ENCODE measurements at regions not wholly inside any gene's neighbourhood (a gene's known extent, or its start where the extent isn't known, plus 50 kb on each side); places are given as distances from the start of the nearest gene placed in this dataset.
A peak's percentile ranks its signal among the peaks of the same experiment; 100 is the strongest.

DNA sequence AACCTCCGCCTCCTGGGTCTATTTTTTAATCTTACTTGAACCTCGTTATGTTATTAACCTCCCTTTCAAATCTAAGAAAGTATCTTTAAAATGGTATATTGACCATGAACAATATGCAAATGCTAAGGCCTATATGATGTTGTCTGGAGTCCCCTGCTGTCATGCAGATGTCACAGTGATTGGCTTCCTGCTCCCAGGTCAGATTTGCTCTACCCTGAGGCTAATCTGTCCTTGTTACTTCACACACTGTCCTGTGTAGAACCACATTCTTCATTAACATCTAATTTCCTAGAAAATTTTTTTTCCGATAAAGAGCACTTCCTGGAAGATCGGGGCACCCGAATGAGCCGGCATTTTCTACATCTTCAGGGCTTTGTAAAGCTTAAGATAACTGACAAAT, 306.6 kb downstream of the MRPL39 start:
- H3K4me3 ChIP-seq, result no peak overlapping the region
- H3K27ac ChIP-seq, result no peak overlapping the region
- intact Hi-C loops (cut with DNase I), result no loop called here
- TF ChIP-seq, protein P1, sequence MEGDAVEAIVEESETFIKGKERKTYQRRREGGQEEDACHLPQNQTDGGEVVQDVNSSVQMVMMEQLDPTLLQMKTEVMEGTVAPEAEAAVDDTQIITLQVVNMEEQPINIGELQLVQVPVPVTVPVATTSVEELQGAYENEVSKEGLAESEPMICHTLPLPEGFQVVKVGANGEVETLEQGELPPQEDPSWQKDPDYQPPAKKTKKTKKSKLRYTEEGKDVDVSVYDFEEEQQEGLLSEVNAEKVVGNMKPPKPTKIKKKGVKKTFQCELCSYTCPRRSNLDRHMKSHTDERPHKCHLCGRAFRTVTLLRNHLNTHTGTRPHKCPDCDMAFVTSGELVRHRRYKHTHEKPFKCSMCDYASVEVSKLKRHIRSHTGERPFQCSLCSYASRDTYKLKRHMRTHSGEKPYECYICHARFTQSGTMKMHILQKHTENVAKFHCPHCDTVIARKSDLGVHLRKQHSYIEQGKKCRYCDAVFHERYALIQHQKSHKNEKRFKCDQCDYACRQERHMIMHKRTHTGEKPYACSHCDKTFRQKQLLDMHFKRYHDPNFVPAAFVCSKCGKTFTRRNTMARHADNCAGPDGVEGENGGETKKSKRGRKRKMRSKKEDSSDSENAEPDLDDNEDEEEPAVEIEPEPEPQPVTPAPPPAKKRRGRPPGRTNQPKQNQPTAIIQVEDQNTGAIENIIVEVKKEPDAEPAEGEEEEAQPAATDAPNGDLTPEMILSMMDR (IDR thresholded peaks at IDR 0.05), result no peak
- TF ChIP-seq POLR2A (IDR thresholded peaks at IDR 0.05), result no peak
- peaks cover 6% of the 10 kb centered on the region for H3K4me1 ChIP-seq
- H3K36me3 ChIP-seq (replicated peaks in 1 of 2; ENCODE audit: insufficient read depth in 1 of 2, low read depth in 2 of 2), result no peaks in the 10 kb centered on the region
- H3K27me3 ChIP-seq, result no peaks in the 10 kb centered on the region
- 72 to 78% methylated on average over 6 of the region's 6 CpGs for WGBS, 2 donors
- no peak for DNase-seq
- no peaks in the 10 kb centered on the region for H3K9me3 ChIP-seq
- no peak for ATAC-seq

DNA sequence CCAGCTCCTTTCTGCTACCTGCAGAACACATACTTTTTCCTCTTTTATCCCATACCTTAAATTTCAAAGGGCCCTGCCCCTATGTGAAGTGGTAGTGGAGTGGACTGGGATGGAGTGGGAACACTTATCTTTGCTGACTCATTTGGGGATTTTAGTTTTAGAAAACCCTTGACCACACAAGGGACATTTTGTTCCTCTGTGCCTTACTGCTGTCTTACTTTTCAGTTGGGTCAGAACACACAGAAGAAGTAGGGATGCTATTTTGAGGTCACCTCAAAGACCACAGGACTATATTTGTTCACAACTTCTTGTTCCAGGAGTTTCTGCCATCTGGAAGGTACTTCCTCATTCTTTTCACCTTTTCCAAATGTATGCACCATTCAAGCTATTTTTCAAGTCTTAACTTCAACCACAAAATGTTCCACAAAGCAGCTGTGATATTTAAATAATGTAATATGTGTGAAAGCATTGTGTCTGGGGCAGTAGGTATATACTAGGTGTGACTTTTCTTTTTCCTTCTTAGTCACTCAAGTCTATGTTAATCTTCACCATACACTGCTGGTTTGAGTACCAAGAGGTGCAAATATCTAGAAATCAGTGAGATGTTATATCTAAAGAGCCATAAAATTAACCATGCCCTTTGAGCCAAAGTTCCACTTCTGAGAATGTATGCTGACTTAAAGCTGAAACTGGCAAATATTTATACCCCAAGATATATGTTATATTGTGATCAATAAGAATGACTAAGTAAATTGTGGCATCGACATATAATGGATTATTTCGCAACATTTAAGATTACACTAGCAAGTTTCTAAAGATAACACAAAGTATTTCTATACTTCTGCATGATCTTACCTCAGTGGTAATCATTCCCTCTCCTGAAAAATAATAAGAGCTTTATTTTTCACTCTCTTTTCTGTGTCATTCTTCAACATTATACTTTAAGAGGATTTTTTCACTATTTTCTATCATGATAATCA, 308.5 kb downstream of the MRPL39 start:
- Histone ChIP-seq H3K27ac (no peak overlapping the region), H3K4me3 (no peak overlapping the region), H3K9me3 (no peaks in the 10 kb centered on the region), H3K36me3 (replicated peaks in 1 of 2; ENCODE audit: insufficient read depth in 1 of 2, low read depth in 2 of 2) (no peaks in the 10 kb centered on the region), H3K4me1 (peaks cover 6% of the 10 kb centered on the region), H3K27me3 (no peaks in the 10 kb centered on the region)
- TF ChIP-seq, protein P1 (IDR thresholded peaks at IDR 0.05), result no peak
- no peak for TF ChIP-seq POLR2A (IDR thresholded peaks at IDR 0.05)
- no peak for DNase-seq
- no peak for ATAC-seq
- WGBS, 2 donors, result 28 to 42% methylated on average over 2 of the region's 2 CpGs
- intact Hi-C loops (cut with DNase I), result no loop called here

- Histone ChIP-seq H3K27ac (no peak overlapping the region), H3K9me3 (no peaks in the 10 kb centered on the region), H3K4me3 (no peak overlapping the region), H3K4me1 (peaks cover 6% of the 10 kb centered on the region), H3K36me3 (replicated peaks in 1 of 2; ENCODE audit: insufficient read depth in 1 of 2, low read depth in 2 of 2) (no peaks in the 10 kb centered on the region), H3K27me3 (no peaks in the 10 kb centered on the region)
- DNase-seq, result no peak
- WGBS, 2 donors, result 13 to 20% methylated on average over 1 of the region's 1 CpG
- intact Hi-C loops (cut with DNase I), result no loop called here
- TF ChIP-seq, protein P1 (IDR thresholded peaks at IDR 0.05), result no peak
- TF ChIP-seq POLR2A (IDR thresholded peaks at IDR 0.05), result no peak
- no peak for ATAC-seq
Measured at GRCh38 chr21:25297117-25297516, 310.2 kb downstream of the MRPL39 start.

DNA sequence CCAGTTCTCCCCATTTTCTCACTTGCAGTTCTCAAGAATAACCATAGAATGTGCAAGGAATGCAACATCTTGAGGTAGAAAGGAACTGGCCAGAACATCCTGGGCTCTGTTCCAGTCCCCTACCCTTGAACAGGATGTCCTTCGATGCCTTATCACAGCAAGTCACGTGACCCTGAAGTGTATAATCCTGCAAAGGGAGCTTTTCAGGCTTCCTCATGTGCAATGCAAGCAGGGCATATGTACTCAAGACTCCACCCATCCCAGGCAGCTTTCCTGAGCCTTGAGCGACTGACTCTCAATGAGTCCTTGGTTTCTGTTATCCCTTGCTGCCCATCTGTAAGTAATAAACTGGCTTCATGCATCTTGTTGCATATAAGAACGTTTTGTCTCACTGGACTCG, 311.0 kb downstream of the MRPL39 start:
- no peaks in the 10 kb centered on the region for H3K27me3 ChIP-seq
- 54 to 55% methylated on average over 5 of the region's 5 CpGs for WGBS, 2 donors
- DNase-seq (peak; percentile 13 to 44 (median 24)), ATAC-seq (peak; percentile 58)
- H3K4me3 ChIP-seq, result no peak overlapping the region
- H3K4me1 ChIP-seq, result peaks cover 6% of the 10 kb centered on the region
- TF ChIP-seq, protein P1 (IDR thresholded peaks at IDR 0.05), result no peak
- no peak for TF ChIP-seq POLR2A (IDR thresholded peaks at IDR 0.05)
- no peaks in the 10 kb centered on the region for H3K9me3 ChIP-seq
- intact Hi-C loops (cut with DNase I), result no loop called here
- H3K36me3 ChIP-seq (replicated peaks in 1 of 2; ENCODE audit: insufficient read depth in 1 of 2, low read depth in 2 of 2), result no peaks in the 10 kb centered on the region
- no peak overlapping the region for H3K27ac ChIP-seq

All from body of pancreas (tissue), 4 donors.